Stimulated activated CD4-positive, alpha-beta T cell treated with anti-CD3 and anti-CD28 coated beads, Interleukin-1b, Interleukin-23, amount 100 ng/mL, for 48 hours (primary cell): ENCODE measurements at regions not wholly inside any gene's neighbourhood (a gene's known extent, or its start where the extent isn't known, plus 50 kb on each side); places are given as distances from the start of the nearest gene placed in this dataset.

Experiments
- DNase-seq: peaks from one replicate; pipeline ENCODE4 v3.0.0-alpha.2; 2020

DNA sequence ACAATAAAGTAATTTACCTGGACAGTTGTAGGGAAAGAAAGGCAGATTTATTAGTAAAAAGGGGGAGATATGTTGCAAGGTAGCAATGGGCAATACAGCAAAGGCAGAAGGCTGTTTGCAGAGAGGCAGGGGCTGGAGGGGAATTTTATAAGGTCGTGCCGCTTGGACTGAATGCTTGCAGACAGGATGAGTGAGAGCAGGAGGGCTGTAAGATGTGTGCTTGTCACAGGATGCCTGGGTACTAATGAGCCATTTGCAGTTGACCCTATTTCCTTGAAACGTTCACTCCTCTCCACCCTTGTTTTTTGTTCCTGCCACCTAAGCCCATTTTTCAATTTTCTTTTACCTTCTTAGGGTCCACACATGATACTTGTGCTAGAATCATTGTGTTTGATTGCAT, 214.7 kb downstream of the TRAM1L1 start:
- no peak for DNase-seq

DNA sequence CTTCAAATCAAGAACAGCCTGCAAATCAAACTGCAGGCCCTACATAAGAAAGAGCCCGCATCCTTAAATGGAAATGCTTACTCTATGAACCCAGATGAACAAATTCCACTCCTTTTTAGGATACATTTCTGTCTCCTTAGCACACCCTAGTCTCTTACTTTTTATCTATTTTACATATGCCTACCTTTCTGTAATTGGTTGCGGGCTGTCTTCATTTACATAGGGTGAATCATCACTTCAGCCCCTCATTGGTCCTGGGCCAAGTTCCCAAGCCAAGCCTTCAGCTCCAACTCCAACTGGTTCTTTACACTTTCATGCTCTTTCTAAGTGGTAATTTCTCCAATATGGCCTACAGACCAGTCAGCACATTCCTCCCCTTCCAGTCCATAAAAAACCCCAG, 219.3 kb downstream of the TRAM1L1 start:
- DNase-seq: no peak

DNA sequence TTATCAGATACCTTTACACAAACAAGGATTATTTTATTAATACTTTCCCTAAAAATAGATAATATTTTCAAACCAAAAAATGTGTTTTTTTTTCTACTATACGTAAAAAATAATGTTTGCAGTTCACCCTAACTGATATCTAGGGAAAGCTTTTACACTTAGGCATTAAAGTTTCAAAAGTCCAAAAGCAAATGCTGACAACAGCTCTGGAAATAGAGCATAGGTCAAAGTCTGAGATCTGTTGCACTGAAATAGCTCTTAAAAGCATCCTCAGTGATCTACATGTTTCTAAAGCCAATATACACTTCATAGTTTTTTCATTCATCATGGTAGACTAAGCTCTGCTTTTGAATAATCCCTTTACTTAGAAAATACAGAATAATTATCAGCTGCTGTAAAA, 222.8 kb downstream of the TRAM1L1 start:
- DNase-seq: no peak

DNA sequence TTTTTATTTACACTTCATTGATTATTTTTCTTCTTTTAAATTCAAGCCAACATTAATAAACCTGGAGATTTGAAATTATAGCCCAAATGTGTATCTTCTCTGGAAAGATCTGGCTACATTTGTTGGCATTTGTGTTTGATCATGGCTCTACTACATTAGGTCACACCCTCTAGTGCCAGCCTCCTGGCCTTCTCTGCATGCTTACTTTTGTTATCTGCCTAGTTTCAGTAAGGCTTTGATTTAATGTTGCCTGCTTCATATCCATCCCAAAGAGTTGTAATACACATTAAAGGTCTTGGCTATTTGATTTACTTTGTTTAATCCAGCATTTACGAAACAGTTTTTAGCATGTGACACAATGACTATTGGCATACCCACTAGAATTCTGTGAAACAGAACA, 224.5 kb downstream of the TRAM1L1 start:
- no peak for DNase-seq

DNA sequence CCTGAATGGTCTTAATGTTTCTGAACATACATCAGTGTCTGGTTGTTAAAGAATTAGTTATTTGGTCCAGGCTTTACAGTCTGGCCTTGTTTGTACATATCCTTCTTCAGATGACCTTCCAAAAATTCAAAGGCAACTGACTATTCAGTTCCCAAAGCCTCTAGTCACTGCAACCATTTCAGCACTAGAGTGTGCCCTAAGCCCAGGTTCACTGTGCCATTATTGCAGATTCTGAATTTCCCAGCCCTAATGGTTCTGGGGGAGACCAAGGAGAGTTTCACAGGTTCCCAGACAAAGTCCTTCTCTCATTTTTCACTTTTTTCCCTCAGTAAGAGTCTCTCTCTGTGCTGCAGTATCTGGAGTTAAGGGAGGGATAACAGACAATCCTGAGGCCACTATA, 235.8 kb downstream of the TRAM1L1 start:
- no peak for DNase-seq

DNA sequence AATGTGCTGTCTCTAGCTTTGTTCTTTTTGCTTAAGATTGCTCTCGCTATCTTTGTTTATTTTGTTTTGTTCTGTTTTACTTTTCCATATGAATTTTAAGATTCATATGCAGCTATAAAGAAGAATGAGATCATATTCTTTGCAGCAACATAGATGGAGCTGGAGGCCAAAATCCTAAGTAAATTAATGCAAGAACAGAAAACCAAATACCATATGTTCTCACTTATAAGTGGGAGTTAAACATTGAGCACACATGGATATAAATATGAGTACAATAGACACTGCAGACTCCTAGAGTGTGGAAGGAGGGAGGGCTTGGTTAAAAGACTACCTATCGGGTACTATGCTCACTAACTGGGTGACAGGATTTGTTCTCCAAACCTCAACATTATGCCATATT, 237.8 kb downstream of the TRAM1L1 start:
- no peak for DNase-seq

DNA sequence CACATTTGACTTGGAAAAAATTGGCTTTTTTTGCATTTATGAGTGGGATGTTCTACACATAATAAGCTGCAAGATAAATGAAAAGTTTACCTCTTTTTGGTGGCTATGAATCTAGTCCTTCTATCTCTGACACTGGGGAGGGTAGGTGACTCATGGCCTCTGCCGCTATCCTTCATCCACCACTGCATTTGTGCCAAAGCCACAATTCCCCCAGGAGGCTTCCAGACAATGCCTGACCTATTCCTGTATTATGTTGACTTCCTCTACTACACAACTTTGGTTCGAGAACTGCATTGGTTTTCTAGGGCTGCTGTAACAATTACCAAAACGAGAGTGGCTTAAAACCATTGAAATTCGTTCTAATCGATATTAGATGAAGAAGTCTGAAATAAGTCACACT, 245.6 kb downstream of the TRAM1L1 start:
- DNase-seq: no peak

DNA sequence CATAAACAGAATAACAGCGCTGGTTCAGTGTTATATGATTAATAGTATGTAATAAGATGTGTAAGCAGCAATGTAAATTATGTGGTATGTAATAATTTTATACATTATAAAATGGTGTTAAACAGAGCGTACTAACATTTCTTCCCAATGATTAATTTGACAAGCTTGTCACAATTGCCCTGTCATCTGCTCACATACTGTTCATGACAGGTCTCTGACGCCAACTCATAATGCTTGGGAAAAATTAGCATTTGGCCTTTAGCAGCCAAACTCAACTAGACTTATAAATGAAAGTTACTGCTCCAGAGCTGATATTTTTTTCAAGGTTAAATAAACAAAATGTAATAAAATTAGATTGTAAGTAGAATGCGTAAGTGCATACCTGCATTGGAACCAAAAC, 246.8 kb downstream of the TRAM1L1 start:
- DNase-seq: no peak

DNA sequence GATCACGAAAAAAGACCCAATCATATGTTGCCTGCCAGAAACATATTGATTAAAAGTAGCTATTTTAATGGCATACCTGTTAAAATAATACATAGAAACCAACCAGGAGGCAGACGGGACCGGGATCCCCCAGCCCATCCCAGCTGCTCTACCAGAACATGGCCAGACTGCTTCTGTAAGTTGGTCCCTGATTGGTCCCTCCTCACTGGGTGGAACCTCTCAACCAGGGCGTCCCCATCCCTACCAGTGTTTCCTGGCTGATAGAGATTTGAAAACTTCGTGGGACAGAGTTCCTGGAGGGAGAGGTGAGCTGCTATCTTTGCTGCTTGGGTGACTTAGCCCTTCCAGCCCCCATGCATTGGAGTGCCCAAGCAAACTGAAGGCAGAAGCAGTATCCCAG, 256.2 kb downstream of the TRAM1L1 start:
- DNase-seq: no peak

DNA sequence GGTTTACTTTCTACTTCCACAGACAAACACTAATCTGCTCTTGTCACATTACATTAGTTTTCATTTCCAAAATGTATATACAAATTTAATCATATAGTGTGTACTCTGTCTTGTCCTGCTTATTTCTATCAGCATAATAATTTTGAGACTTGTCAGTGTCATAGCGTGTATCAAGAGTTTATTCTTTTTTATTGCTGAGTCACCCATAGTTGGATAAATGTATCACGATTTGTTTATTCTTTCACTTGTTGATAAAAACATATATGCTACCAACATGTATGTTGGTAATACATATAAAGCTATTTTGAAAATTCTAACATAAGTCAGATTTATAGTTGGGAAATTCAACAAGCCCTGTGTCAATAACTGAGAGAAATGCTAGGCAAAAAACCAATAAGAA, 261.2 kb downstream of the TRAM1L1 start:
- no peak for DNase-seq

DNA sequence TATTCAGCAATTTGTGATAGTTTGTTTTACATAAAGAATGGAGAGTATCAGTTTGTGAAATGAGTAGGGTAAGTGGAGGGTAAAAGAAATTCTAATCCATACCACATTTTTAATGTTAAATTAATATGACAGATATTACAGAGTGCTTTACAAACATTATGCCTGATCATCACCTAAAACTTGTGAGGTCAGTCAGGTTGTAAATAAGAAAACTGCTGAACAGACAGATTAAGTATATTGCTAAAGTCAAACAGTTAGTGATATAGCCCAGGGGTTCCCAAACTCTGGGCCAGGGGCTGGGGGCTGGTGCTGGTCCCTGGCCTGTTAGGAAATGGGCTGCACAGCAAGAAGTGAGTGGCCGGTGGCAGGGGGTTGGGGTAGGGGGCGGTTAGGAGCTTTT, 273.6 kb downstream of the TRAM1L1 start:
- no peak for DNase-seq

DNA sequence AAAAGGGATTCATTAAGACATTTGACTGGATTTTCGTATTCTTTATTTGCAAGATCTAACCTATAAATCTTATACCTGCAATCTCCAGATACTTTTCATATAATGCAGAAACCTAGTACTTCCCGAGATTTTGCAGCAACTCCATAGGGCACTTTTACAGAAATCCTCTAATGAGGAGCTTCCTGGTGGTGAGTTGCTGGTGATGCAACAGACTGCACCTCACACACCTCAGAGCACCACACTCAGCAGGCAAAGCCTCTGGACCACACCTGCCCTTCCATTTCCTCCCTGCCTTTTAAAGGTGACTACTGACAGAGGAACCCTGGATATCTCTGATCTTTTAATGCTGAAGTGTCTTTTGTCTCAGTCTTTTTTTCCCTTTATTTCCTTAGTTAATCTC, 289.4 kb downstream of the TRAM1L1 start:
- DNase-seq: no peak

DNA sequence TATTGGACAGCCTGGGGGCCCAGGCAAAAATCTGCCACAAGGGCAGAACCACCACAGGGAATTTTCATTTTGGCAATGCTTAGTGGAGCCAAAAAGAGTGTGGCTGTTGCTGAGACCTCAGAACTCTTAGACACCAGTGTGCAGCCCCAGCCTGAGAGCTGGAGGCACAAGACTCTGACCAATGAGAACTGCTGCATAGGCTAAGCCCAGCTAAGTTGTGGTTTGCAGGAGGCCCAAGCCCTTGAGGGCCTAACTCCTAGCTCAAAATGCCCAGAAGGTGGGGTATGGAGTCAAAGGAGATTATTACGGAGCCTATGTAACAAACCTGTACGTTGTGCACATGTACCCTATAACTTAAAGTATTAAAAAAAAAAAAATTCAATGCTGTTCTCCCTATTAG, 296.7 kb downstream of the TRAM1L1 start:
- no peak for DNase-seq

DNA sequence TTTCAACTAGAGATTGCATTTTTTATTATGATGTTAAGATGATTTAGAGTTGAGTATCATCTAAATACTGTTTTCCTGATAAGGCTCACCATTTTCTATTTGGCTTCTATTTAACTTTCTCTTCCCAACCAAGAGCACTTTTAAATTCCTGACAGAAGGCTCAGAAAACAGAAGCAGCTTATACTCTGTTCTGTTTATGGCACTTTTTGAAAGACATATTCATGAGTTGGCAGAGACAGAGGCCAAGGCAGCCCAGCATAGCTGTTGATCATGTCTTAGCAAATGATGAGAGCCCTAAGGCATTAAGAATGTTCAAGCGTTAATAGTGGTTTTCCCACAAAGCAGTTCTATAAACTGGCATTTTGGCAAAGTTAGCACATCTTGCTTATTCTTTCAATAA, 330.3 kb downstream of the TRAM1L1 start:
- DNase-seq: no peak

DNA sequence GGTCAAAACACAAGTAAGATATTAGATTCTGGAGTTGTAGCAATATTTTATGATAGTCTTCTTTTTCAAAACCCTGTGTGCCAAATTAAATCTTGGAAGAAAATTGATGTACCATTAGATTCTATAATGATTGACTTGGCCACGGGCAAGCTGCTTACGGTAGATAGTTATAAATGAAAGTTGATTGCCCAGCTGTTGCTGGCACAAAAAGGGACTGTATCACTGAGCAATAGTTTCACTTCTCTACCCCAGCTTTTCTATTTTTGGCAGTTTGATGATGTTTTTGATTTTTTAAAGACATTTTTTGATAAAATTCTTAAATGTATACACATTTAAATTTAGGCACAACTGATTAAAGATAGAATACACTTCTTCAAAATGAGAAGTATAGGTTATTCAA, 333.3 kb downstream of the TRAM1L1 start:
- DNase-seq: no peak

DNA sequence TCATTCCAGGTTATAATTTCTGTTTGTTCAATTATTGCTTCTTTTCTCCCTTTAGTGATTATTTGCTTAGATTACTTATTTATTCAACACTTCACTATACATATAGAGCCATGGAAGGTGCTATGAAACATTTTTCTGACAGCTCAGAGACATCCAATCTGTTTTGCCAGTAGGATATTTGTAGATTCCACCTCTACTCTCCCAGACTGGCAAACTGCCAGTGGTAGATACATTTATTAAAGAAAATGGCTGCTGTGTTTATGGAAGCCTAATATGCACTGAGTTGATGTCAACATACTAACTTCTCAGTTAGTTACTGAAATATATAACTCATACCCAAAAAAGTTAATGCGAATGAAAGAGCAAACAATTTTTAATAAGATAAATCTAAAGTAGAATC, 348.6 kb downstream of the TRAM1L1 start:
- no peak for DNase-seq

DNA sequence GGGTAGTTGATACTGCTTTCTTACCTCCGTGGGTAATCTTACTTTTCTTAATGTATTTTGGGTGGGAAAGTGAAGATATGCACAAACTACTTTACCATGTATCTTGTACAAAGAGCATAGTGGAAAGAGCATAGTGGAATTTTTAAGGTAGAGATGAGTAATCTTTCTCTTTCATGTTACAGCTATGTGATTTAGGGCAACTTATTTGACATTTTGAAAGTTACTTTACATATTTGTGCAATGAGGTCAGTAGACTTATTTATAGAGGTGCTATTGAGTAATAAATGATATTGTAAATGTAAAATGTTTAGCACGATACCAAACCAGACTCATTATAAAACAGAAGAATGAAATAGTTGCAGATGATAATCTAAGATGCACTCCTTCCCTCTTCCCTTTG, 351.2 kb downstream of the TRAM1L1 start:
- DNase-seq: no peak

DNA sequence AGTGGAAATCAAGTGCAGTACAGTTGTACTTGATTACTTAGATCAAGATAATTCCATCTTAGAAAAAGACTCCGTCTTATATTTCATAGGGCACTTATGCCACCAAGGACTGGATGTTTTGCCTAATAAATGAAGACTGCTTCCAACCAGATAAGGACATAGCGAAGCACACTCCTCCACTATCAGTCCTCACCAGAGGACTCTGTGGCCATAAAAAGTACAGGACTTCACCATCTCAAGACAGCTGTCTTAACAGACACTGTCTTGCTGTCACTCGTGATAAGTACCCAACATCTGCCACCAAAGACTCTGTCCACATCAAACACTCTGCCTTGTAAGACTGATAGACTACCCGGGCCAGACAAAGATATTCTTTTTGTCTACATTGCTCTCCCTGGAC, 352.0 kb downstream of the TRAM1L1 start:
- no peak for DNase-seq

DNA sequence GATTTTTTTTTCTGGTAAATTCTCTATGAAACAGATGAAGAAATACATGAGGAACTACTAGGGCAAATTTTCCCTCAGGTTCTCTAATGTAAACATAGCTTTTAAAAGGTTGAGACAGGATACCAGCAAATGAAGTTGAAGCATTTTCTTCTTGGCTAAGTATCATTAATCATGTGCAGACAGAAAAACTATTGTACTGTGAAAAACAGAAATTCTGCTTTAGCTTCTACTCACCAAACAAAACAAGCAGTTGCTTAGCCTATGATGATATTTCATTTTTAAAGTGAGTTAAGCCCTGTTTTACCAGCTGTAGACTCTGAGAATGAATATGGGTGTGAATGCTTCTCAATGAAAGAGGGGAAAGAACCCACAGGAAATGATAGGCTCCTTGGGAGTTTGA, 358.9 kb downstream of the TRAM1L1 start:
- no peak for DNase-seq

DNA sequence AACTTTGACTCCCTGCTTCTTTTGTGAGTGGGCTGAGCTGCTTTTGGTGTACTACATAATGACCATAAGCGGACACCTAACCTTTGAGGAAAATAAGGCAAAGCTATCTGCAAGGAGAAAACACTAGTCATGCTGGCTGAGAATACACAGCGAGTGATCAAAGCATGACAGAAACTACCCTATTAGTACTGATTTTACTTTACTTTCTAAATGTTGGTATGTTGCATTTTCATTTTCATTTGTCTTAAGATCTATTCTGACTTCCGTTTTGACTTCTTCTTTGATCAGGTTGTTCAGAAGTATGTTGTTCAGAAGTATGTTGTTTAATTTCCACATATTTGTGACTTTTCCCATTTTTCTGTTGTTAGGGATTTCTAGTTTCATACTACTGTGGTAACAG, 361.1 kb downstream of the TRAM1L1 start:
- DNase-seq: no peak

DNA sequence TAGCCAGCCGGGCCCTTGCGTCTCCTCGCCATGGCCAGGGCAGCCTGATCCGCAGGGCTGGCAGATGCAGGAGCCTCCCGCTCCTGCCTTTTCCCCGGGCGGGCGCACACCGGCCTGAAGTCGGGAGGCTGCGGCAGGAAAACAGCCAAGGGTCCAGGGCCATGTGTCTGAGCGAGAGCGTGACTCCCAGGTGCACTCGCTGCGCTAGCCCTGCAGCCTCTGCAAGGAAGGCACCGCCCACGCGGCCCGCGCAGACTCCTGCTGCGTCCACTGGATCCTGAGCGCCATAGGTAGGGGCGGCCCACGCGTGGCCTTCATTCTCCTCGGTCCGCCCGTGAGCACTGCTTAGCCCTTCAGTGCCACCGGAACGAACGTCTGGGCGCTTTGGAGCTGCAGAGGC, 379.9 kb downstream of the TRAM1L1 start:
- no peak for DNase-seq

DNA sequence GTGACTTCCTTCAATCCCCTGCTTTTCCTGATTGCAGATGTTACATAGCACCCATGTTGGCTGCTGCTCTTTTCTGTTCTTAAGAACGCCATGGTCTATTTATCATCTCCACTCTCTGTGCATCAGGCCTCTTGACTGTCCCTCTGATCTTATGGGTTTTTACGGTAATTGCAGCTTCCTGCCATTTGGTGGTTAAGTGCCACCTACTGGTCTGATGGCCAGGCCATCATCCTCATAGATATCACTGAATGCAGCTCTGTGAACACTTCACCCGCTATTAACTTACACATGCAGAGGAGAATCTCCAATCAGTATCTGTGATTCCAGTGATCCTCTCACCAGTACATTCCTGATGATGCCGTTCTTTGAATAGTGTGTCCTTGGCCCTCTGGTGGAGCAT, 382.4 kb downstream of the TRAM1L1 start:
- DNase-seq: no peak

DNA sequence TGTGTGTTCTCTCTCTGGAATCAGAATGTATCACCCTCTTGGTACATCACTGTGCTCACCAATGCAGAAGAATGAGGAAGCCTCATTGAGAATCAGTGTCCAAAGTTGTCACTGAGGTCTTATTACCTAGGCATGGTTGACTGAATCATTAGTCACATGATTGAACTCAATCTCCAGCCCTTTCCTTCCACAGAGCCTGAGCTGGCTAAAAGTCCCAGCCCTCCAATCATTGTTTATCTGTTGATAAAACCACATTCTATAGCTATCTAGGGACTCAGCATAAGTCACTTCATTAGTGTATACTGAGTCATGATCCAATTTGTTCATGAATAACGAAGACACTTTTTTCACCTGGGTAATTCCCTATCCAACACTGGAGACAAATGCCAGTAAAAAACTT, 396.8 kb downstream of the TRAM1L1 start:
- DNase-seq: no peak

DNA sequence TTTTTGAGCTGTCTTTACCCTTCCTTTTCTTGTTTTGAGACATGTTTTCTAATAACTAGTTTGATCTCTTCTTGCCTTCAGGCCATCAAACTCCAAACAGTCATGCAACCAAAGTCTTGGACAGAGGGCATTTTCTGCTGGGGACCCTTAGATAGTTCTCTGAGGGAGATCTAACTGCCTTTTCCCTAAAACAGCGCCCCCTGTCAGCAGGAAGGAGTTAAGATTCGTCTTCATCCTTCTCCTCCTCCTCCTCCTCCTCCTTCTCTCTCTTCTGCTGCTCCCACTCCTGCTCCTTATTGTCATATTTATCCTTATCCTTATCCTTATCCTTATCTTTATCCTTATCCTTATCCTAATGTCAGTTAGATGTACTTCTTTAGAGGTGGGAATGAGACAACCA, 417.2 kb downstream of the TRAM1L1 start:
- no peak for DNase-seq

DNA sequence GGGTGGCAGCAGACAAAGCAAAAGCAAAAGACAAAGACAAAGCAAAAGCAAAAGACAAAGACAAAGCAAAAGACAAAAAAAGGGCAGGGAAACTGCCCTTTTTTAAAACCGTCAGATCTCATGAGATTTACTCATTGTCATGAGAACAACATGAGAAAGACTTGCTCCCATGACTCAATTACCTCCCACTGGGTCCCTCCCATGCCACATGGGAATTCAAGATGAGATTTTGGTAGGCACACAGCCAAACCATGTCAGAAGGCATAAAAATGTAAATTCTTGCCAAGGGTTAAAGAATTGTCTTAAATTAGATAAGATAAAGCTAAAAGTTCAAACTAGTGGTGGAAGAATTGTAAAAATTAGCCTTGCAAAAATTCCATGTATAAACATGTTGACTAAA, 419.7 kb downstream of the TRAM1L1 start:
- no peak for DNase-seq

DNA sequence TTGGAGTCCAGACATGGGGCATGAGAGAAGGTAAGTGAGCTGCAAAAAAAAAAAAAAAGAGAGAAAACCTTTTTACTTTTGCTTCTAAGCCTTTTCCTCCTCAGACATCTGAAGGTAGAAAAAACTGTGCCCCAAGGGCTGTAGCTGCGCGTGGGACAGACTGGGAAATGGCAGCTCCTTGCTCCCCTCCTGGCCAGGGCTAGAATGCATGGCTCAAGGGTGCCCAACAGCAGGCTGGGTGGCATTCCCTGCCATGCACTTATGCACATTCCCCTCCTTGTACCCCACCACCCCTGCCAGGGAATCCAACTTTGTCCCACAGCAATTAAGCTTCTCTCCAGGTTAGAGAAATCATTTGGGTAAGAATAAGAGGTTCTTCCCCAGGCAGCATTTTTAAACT, 421.2 kb downstream of the TRAM1L1 start:
- DNase-seq: no peak
